ENCODE measurements at regions not wholly inside any gene's neighbourhood (a gene's known extent, or its start where the extent isn't known, plus 50 kb on each side); places are given as distances from the start of the nearest gene placed in this dataset.

DNA sequence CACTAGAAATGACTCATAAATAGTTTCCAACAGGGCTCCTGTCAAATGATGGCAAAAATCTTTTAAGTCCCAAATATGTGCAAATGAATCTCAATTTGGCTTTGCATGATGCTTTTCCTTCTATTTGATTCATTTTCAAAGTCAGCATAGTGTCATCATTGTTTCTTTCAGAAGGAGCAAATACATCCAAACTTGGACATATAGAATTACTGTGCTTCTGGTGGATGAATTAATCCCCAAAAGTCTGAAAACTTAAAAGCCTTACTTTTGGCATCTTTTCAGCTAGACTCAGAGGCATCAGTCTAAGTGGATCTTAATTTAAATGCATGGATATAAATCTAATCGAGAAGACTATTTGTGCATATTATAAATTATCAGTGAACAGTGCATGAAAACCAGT, 578.1 kb upstream of the FZD8 start:
- TF ChIP-seq, protein P1, sequence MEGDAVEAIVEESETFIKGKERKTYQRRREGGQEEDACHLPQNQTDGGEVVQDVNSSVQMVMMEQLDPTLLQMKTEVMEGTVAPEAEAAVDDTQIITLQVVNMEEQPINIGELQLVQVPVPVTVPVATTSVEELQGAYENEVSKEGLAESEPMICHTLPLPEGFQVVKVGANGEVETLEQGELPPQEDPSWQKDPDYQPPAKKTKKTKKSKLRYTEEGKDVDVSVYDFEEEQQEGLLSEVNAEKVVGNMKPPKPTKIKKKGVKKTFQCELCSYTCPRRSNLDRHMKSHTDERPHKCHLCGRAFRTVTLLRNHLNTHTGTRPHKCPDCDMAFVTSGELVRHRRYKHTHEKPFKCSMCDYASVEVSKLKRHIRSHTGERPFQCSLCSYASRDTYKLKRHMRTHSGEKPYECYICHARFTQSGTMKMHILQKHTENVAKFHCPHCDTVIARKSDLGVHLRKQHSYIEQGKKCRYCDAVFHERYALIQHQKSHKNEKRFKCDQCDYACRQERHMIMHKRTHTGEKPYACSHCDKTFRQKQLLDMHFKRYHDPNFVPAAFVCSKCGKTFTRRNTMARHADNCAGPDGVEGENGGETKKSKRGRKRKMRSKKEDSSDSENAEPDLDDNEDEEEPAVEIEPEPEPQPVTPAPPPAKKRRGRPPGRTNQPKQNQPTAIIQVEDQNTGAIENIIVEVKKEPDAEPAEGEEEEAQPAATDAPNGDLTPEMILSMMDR (IDR thresholded peaks at IDR 0.05; ENCODE audit: low read length) = no peak
- TF ChIP-seq EZH2phosphoT487 (IDR thresholded peaks at IDR 0.05; ENCODE audit: low read length) = no peak

All from MM.1S (cell line).